ENCODE measurements at regions not wholly inside any gene's neighbourhood (a gene's known extent, or its start where the extent isn't known, plus 50 kb on each side); places are given as distances from the start of the nearest gene placed in this dataset.

- no peak for TF ChIP-seq CTCF (IDR thresholded peaks at IDR 0.05)
- no peak for TF ChIP-seq POLR2A (IDR thresholded peaks at IDR 0.05)
These were observed 113.7 kb downstream of the UNC5CL start for GRCh38 chr6:40925341-40925740.
